M059J (cell line): ENCODE measurements at regions not wholly inside any gene's neighbourhood (a gene's known extent, or its start where the extent isn't known, plus 50 kb on each side); places are given as distances from the start of the nearest gene placed in this dataset.

Experiments
- DNase-seq: peaks from one replicate; pipeline ENCODE4 v3.0.0-alpha.2; 2012; ENCODE audit warnings: low read depth

GRCh38 chr6:209432-210103, 82.7 kb upstream of the DUSP22 start:
- no peak for DNase-seq

DNA sequence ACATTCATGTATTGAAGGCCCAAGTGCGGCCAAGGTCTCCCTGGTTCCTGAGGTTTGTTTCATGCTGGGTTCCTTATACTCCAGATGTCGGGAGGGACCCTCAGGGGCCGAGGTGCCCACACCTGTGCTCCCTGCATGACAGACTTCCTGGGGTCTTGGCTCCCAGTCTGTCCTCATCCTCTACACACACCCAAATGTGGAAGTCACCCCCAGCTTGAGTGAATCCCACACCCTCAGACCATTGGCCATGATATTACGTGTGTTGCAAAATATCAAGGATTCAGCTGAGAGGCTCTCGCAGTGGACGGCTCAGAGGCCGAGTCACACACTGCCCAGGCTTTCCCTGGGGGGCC, 82.2 kb upstream of the DUSP22 start:
- no peak for DNase-seq

- DNase-seq = no peak
Measured at GRCh38 chr6:210778-211374, 81.4 kb upstream of the DUSP22 start.

DNA sequence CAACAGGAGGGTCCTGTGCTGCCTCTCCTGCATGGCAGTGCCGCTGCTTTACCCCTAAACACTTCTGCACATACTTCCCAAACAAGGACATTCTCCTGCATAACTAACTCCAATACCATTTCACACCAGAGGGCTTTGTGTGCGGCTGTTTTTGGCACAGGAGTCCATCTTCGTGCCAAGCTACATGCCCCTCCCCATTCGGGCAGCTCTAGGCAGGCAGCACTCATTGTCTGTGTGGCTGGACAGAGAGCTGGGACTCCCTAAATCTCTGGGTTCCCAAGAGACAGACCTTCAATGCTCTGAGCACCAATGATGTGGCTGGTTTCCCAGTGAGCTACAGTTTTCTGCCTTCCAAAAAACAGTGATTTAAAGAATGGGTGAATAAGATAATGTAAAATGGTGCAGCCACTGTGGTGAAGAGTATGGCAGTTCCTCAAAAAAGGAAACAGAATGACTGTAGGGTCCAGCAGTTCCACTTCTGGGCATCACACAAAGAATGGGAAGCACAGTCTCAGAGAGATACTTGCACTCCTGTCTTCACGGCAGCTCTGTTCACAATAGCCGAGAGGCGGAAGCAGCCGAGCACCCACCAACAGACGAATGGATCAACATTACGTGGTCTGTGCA, 80.3 kb upstream of the DUSP22 start:
- no peak for DNase-seq

- no peak for DNase-seq
Measured at GRCh38 chr6:213284-213683, 79.0 kb upstream of the DUSP22 start.

- no peak for DNase-seq
Measured at GRCh38 chr6:214428-214827, 77.9 kb upstream of the DUSP22 start.

GRCh38 chr6:215335-216034, 76.8 kb upstream of the DUSP22 start:
- DNase-seq = peak; percentile 85

DNA sequence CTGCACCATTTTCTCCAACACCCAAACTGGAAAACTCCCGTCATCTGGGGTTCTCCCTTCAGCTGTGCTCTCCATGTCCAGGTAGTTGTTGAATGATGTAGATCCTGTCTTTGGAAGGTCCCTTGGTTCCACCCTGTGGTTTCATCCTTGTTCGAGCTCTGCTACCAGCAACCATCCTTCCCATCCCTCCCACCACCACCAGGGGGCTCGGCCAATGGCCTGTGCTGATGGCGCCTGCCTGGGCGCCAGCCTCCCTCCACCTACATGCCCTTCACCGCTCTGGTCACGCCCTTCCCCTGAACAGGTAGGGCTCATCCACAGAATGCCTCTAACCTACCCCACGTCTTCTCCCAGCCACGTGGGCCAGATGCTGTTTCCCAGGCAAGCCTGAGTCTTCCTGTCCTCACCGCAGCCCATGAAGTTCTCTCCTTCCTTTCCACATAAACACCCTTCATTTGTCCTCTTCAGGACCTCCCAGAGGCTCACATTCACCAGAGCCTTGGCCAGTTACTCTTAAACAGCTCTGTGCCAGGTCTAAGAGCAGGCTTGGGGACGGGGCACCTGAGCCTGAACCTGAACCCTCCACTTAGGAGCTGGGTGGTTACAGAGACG, 75.1 kb upstream of the DUSP22 start:
- DNase-seq = no peak

- no peak for DNase-seq
Measured at GRCh38 chr6:218153-219018, 73.9 kb upstream of the DUSP22 start.

- DNase-seq = no peak
Measured at GRCh38 chr6:219019-219570, 73.2 kb upstream of the DUSP22 start.

- peak; percentile 66 for DNase-seq
Measured at GRCh38 chr6:219641-220198, 72.6 kb upstream of the DUSP22 start.

- DNase-seq = no peak
Measured at GRCh38 chr6:220312-220711, 72.0 kb upstream of the DUSP22 start.

GRCh38 chr6:220721-221475, 71.4 kb upstream of the DUSP22 start:
- DNase-seq = no peak

- DNase-seq = no peak
Measured at GRCh38 chr6:221531-222349, 70.5 kb upstream of the DUSP22 start.

GRCh38 chr6:222468-222867, 69.8 kb upstream of the DUSP22 start:
- DNase-seq = no peak

- no peak for DNase-seq
Measured at GRCh38 chr6:223136-223535, 69.2 kb upstream of the DUSP22 start.

DNA sequence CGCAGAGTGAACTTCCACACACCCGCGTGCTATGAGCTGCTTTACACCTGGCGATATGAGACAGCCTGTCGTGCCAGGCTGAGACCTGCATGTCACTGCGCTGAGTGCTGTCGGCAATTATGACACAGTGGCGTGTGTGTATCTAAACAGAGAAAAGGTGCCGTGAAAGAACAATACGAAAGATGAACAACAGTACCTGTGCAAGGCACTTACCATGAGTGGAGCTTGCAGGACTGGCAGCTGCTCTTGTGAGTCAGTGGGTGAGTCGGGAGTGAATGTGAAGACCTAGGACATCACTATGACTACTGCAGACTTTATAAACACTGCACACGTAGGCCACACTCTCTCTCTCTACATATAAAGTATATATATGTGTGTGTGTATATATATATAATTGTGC, 68.5 kb upstream of the DUSP22 start:
- DNase-seq = peak; percentile 60

- no peak for DNase-seq
Measured at GRCh38 chr6:224350-224749, 67.9 kb upstream of the DUSP22 start.

DNA sequence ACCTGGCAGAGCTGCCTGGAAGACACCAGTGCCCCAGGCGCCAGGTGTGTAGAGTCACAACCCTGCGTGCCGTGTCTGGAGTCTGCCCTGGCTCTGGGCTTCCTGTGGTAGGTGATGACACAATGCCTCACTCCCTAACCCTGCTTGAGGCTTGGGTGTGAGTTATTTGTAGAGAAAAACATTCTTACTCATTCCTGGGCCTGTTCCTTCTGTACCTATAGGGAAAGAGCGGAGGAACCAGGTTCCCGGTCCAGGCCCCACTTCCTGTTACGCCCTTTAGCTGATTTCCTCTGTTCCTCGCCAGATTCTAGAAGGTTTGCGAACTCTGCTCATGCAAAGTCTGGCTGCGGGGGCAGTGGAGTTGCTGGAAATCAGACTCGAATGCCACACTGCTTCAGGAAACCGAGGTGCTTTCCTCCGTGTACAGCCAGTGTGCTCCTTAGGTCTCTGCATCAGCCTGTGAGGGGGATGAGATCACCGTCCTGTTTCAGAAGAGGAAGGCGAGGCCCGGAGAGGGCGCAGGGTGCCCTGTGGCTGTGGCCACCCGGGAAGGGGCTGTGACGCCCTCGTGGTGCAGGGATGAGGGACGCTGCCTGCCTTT, 67.1 kb upstream of the DUSP22 start:
- no peak for DNase-seq
